ENCODE measurements at regions not wholly inside any gene's neighbourhood (a gene's known extent, or its start where the extent isn't known, plus 50 kb on each side); places are given as distances from the start of the nearest gene placed in this dataset.

DNA sequence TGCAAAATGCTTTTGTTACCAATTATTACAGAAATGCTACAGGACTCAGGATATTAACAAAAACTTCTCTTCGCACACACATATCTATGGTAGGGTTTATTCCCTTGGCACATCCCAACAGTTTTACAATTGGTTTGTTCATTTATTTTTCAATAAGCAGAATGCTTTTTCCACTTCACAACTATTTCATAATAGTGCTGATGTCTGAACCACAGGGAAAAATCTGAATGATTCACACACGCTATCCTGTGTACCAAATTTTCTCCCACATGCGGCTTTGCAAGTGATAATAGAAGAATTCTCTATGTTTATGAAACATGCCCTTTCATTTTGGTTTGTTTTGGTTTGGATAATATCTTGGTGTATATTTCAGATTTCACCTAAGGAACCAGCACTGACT, 725.7 kb upstream of the TENM3 start:
- no peaks in the 10 kb centered on the region for H3K27me3 ChIP-seq
- intact Hi-C loops (cut with DNase I): no loop called here
- no peaks in the 10 kb centered on the region for H3K9me3 ChIP-seq
- H3K27ac ChIP-seq (replicated peaks in 1 of 4): no peak overlapping the region
- no peaks in the 10 kb centered on the region for H3K36me3 ChIP-seq
- no peaks in the 10 kb centered on the region for H3K4me1 ChIP-seq
- no peak overlapping the region for H3K4me3 ChIP-seq
- DNase-seq (ENCODE audit: extremely low spot score): no peak
- TF ChIP-seq, protein P1, sequence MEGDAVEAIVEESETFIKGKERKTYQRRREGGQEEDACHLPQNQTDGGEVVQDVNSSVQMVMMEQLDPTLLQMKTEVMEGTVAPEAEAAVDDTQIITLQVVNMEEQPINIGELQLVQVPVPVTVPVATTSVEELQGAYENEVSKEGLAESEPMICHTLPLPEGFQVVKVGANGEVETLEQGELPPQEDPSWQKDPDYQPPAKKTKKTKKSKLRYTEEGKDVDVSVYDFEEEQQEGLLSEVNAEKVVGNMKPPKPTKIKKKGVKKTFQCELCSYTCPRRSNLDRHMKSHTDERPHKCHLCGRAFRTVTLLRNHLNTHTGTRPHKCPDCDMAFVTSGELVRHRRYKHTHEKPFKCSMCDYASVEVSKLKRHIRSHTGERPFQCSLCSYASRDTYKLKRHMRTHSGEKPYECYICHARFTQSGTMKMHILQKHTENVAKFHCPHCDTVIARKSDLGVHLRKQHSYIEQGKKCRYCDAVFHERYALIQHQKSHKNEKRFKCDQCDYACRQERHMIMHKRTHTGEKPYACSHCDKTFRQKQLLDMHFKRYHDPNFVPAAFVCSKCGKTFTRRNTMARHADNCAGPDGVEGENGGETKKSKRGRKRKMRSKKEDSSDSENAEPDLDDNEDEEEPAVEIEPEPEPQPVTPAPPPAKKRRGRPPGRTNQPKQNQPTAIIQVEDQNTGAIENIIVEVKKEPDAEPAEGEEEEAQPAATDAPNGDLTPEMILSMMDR (IDR thresholded peaks at IDR 0.05): no peak
- TF ChIP-seq EP300 (IDR thresholded peaks at IDR 0.05) (no peak), POLR2AphosphoS5 (IDR thresholded peaks at IDR 0.05) (no peak), POLR2A (IDR thresholded peaks at IDR 0.05; ENCODE audit: low read depth) (no peak)
- 84% methylated on average over 3 of the region's 3 CpGs for WGBS

DNA sequence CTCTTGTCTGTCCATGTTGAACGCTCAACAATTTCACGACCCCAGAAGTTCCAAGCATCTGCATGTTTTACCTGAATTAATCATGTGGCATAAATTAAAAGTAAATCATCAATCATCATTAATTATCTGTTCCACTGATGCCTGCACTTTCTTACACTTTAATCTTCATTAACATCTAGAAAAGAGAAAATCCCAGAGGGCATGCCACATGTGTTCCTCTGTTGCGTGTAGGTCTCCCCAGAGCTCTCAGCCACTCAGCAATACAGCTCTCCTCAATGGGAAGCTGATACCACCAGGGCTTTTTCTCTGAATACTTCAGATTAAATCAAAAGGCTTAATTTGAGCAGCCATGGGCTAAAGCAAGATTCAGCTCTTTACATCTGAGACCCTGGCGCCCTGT, 722.4 kb upstream of the TENM3 start:
- DNase-seq (ENCODE audit: extremely low spot score): no peak
- WGBS: 87% methylated on average over 4 of the region's 4 CpGs
- Histone ChIP-seq H3K27me3 (peaks cover 0 to 6% (median 0%) of the 10 kb centered on the region in 4 donors), H3K4me1 (no peaks in the 10 kb centered on the region), H3K4me3 (no peak overlapping the region), H3K9me3 (no peaks in the 10 kb centered on the region), H3K27ac (replicated peaks in 1 of 4) (no peak overlapping the region), H3K36me3 (no peaks in the 10 kb centered on the region)
- intact Hi-C loops (cut with DNase I): no loop called here
- TF ChIP-seq POLR2AphosphoS5 (IDR thresholded peaks at IDR 0.05): no peak
- TF ChIP-seq POLR2A (IDR thresholded peaks at IDR 0.05; ENCODE audit: low read depth): no peak
- TF ChIP-seq, protein P1 (IDR thresholded peaks at IDR 0.05): no peak
- TF ChIP-seq EP300 (IDR thresholded peaks at IDR 0.05): no peak

DNA sequence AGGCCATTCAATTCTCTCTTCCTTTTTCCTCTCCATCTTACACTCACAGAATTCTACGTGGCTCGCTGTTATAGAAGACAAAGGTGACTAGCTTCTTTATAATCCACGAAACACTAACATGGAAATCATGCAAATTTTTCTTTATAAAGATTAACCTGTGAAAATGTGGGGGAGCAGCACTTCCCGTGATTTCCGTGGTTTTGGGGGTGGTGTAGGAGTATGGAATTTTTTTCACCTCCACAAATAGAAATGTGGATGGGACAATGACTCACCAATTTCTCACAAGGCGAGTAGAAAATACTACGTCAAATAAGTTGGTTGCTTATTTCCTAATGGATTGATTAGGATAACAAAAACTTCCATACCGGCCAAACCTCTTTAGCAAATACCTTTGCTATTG, 719.2 kb upstream of the TENM3 start:
- no peak for TF ChIP-seq EP300 (IDR thresholded peaks at IDR 0.05)
- no peak for TF ChIP-seq POLR2A (IDR thresholded peaks at IDR 0.05; ENCODE audit: low read depth)
- no peak for TF ChIP-seq POLR2AphosphoS5 (IDR thresholded peaks at IDR 0.05)
- TF ChIP-seq, protein P1 (IDR thresholded peaks at IDR 0.05): no peak
- no peak overlapping the region for H3K27ac ChIP-seq (replicated peaks in 1 of 4)
- DNase-seq (ENCODE audit: extremely low spot score): no peak
- no peaks in the 10 kb centered on the region for H3K36me3 ChIP-seq
- no peaks in the 10 kb centered on the region for H3K9me3 ChIP-seq
- no peaks in the 10 kb centered on the region for H3K4me1 ChIP-seq
- intact Hi-C loops (cut with DNase I): no loop called here
- peaks cover 0 to 6% (median 0%) of the 10 kb centered on the region in 4 donors for H3K27me3 ChIP-seq
- WGBS: 77% methylated on average over 8 of the region's 8 CpGs
- no peak overlapping the region for H3K4me3 ChIP-seq

DNA sequence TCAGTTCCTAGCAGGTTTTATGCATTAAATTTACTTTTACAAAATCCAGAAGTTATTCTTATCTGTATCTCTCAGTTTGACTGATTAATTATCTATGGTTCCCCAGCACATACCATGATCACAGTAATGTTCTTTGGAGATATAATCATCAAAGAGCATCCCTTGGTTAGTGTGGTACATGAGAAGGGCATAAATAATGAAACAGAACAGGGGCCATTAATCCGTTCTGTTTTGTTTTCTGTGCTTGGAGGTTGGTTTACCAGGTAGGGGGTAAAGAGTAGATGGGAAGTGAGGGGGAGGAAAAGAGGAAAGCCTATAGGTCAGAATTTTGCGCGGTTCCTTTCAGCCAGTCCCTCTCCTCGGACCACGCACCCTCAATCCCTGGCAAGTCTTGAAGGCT, 718.7 kb upstream of the TENM3 start:
- H3K27ac ChIP-seq (replicated peaks in 1 of 4): no peak overlapping the region
- TF ChIP-seq, protein P1 (IDR thresholded peaks at IDR 0.05): no peak
- TF ChIP-seq POLR2A (IDR thresholded peaks at IDR 0.05; ENCODE audit: low read depth) (no peak), EP300 (IDR thresholded peaks at IDR 0.05) (no peak), POLR2AphosphoS5 (IDR thresholded peaks at IDR 0.05) (no peak)
- 91% methylated on average over 5 of the region's 5 CpGs for WGBS
- no peak overlapping the region for H3K4me3 ChIP-seq
- no peaks in the 10 kb centered on the region for H3K4me1 ChIP-seq
- no peak for DNase-seq (ENCODE audit: extremely low spot score)
- no peaks in the 10 kb centered on the region for H3K9me3 ChIP-seq
- peaks cover 0 to 6% (median 0%) of the 10 kb centered on the region in 4 donors for H3K27me3 ChIP-seq
- intact Hi-C loops (cut with DNase I): no loop called here
- no peaks in the 10 kb centered on the region for H3K36me3 ChIP-seq

DNA sequence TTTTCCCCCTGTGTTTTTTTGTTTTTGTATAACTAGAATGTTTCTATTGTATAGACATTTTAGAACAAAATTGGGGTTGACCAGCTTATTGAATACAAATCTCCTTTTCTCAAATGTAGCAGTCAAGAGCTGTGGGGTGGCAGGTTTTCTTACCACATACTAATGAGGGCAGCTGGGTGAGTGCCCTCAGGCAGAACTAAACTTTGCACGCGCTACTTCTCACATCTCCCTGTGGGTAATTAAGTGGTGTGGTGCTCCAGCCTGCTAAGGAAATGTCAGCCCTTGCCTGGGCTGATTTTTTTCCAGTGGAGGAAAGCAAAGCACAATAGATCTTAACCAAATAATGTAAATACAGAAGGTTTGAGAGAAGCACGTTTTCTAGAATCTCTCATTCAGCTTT, 717.6 kb upstream of the TENM3 start:
- H3K27me3 ChIP-seq: peaks cover 0 to 6% (median 0%) of the 10 kb centered on the region in 4 donors
- DNase-seq (ENCODE audit: extremely low spot score): no peak
- no peaks in the 10 kb centered on the region for H3K9me3 ChIP-seq
- no peak for TF ChIP-seq POLR2AphosphoS5 (IDR thresholded peaks at IDR 0.05)
- TF ChIP-seq POLR2A (IDR thresholded peaks at IDR 0.05; ENCODE audit: low read depth): no peak
- TF ChIP-seq EP300 (IDR thresholded peaks at IDR 0.05): no peak
- TF ChIP-seq, protein P1 (IDR thresholded peaks at IDR 0.05): no peak
- no peak overlapping the region for H3K4me3 ChIP-seq
- intact Hi-C loops (cut with DNase I): loop anchor here (5.0 kb wide), 1 partner anchor 383 kb away; no protein-coding TSS in a partner anchor
- H3K36me3 ChIP-seq: no peaks in the 10 kb centered on the region
- no peak overlapping the region for H3K27ac ChIP-seq (replicated peaks in 1 of 4)
- WGBS: 51% methylated on average over 3 of the region's 3 CpGs
- H3K4me1 ChIP-seq: no peaks in the 10 kb centered on the region

Measured in esophagus muscularis mucosa (tissue), 4 donors.